ENCODE measurements at regions not wholly inside any gene's neighbourhood (a gene's known extent, or its start where the extent isn't known, plus 50 kb on each side); places are given as distances from the start of the nearest gene placed in this dataset.

DNA sequence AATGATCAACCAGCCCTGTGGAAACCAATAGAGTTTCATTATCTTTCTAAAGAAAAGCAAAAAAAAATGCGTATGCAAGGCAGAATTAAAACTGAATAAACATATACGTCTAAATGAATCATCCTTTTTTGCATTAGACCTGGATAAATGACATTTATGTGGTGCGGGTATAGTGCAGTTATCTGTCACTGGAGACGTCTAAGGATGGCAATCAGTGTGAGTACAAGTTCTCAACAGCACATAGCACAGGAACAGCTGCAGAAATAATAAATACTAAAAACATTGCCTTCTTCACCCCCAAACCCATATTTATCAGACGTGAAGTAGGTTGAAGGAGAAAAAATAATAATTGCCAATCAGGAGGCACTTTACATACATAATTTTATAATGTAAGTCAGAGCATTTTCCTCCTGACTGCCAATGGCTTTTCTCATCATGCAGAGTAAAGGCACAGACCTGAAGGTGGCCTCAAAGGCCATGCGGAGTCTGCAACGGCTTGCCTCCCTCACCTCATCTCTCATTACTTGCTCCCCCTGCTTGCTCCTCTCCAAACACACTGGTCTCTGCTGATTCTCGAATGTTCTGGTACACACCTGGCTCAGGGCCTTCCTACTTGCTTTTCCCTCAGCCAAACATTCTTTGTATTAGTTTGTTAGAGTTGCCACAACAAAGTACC lies 574.7 kb upstream of the PLXNA2 start:
- no peak for DNase-seq (ENCODE audit: low spot score)
- no peak overlapping the region for H3K4me2 ChIP-seq
- no peak overlapping the region for H3K27ac ChIP-seq (ENCODE audit: low read depth)
- Mint-ChIP-seq H3K9me3 (no peaks in the 10 kb centered on the region), H3K27ac (no peak overlapping the region), H3K27me3 (ENCODE audit: insufficient read depth, low read depth, poor library complexity) (peaks cover 1% of the 10 kb centered on the region), H3K36me3 (ENCODE audit: low read depth) (no peaks in the 10 kb centered on the region), H3K4me3 (no peak overlapping the region), H3K4me1 (no peaks in the 10 kb centered on the region)
- TF ChIP-seq, protein P1, sequence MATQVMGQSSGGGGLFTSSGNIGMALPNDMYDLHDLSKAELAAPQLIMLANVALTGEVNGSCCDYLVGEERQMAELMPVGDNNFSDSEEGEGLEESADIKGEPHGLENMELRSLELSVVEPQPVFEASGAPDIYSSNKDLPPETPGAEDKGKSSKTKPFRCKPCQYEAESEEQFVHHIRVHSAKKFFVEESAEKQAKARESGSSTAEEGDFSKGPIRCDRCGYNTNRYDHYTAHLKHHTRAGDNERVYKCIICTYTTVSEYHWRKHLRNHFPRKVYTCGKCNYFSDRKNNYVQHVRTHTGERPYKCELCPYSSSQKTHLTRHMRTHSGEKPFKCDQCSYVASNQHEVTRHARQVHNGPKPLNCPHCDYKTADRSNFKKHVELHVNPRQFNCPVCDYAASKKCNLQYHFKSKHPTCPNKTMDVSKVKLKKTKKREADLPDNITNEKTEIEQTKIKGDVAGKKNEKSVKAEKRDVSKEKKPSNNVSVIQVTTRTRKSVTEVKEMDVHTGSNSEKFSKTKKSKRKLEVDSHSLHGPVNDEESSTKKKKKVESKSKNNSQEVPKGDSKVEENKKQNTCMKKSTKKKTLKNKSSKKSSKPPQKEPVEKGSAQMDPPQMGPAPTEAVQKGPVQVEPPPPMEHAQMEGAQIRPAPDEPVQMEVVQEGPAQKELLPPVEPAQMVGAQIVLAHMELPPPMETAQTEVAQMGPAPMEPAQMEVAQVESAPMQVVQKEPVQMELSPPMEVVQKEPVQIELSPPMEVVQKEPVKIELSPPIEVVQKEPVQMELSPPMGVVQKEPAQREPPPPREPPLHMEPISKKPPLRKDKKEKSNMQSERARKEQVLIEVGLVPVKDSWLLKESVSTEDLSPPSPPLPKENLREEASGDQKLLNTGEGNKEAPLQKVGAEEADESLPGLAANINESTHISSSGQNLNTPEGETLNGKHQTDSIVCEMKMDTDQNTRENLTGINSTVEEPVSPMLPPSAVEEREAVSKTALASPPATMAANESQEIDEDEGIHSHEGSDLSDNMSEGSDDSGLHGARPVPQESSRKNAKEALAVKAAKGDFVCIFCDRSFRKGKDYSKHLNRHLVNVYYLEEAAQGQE (IDR thresholded peaks at IDR 0.05; ENCODE audit: unreplicated experiment), result no peak
- TF ChIP-seq JUNB (IDR thresholded peaks at IDR 0.05; ENCODE audit: unreplicated experiment) (no peak), CTCF (conservative IDR thresholded peaks at IDR 0.05; ENCODE audit: low read depth in 2 of 2) (peak in 1 of 2 experiments; percentile 7; a peak in 1 of 4 replicates), ZNF331 (CRISPR knock-in tag; IDR thresholded peaks at IDR 0.05; ENCODE audit: low read depth) (no peak)
- H3K79me2 ChIP-seq (replicated peaks; ENCODE audit: insufficient read depth), result no peaks in the 10 kb centered on the region
- peak overlapping the region; percentile 86; the same call in 1 of the 2 replicates for H2AFZ ChIP-seq
- no peaks in the 10 kb centered on the region for H3K36me3 ChIP-seq (ENCODE audit: insufficient read depth)
- ATAC-seq, result no peak
- H3K4me1 ChIP-seq (ENCODE audit: insufficient read depth), result no peaks in the 10 kb centered on the region
- H3K4me3 ChIP-seq, result no peak overlapping the region
- H3F3A ChIP-seq (replicated peaks; ENCODE audit: low read depth), result no peaks in the 10 kb centered on the region
- H3K27me3 ChIP-seq (ENCODE audit: insufficient read depth), result no peaks in the 10 kb centered on the region
- H4K20me1 ChIP-seq (replicated peaks; ENCODE audit: insufficient read depth), result no peaks in the 10 kb centered on the region
- H3K9me2 ChIP-seq (ENCODE audit: insufficient read depth), result peaks cover 12% of the 10 kb centered on the region

DNA sequence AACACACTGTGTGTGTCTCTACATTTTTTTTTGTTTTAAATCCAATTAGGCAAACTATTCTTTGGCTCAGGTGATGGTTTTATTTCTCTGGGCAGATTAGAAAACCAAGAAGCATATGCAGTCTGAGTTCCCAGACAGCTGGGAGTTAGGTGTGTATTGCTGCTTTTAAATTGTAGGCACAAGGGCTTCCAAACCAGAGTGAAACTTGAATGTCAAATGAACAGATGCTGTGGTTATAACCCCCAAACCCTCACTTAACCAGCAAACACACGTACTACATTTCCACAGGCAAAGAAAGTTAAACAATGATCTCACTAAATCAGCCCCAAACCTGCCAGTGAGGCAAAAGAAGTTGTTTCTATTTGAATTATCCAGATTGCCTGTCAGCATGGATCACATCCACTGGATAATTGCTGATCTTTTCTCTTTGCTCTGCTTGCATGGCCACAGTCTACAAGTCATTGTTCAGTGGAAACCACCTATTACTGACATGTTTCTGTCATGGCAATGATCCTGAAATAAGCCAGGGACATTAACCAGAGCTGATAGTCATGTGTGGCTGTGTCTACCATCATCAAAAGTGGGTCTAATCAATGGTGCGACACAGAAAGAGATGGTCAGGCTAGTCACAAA lies 576.5 kb upstream of the PLXNA2 start:
- Mint-ChIP-seq H3K27me3 (ENCODE audit: insufficient read depth, low read depth, poor library complexity) (peaks cover 1% of the 10 kb centered on the region), H3K9me3 (no peaks in the 10 kb centered on the region), H3K4me3 (no peak overlapping the region), H3K27ac (no peak overlapping the region), H3K4me1 (no peaks in the 10 kb centered on the region; the same call in 2 of the 3 replicates), H3K36me3 (ENCODE audit: low read depth) (no peaks in the 10 kb centered on the region)
- Histone ChIP-seq H3K4me3 (no peak overlapping the region), H3K36me3 (ENCODE audit: insufficient read depth) (no peaks in the 10 kb centered on the region), H3K27me3 (ENCODE audit: insufficient read depth) (no peaks in the 10 kb centered on the region), H3K4me2 (no peak overlapping the region), H3K79me2 (replicated peaks; ENCODE audit: insufficient read depth) (no peaks in the 10 kb centered on the region), H3K27ac (ENCODE audit: low read depth) (no peak overlapping the region), H4K20me1 (replicated peaks; ENCODE audit: insufficient read depth) (no peaks in the 10 kb centered on the region), H3K9me2 (ENCODE audit: insufficient read depth) (peaks cover 12% of the 10 kb centered on the region), H2AFZ (peak overlapping the region; percentile 14; the same call in 1 of the 2 replicates), H3F3A (replicated peaks; ENCODE audit: low read depth) (no peaks in the 10 kb centered on the region), H3K4me1 (ENCODE audit: insufficient read depth) (no peaks in the 10 kb centered on the region)
- DNase-seq (ENCODE audit: low spot score), result no peak
- TF ChIP-seq, protein P2, sequence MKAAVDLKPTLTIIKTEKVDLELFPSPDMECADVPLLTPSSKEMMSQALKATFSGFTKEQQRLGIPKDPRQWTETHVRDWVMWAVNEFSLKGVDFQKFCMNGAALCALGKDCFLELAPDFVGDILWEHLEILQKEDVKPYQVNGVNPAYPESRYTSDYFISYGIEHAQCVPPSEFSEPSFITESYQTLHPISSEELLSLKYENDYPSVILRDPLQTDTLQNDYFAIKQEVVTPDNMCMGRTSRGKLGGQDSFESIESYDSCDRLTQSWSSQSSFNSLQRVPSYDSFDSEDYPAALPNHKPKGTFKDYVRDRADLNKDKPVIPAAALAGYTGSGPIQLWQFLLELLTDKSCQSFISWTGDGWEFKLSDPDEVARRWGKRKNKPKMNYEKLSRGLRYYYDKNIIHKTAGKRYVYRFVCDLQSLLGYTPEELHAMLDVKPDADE (IDR thresholded peaks at IDR 0.05), result no peak
- no peak for TF ChIP-seq STAT1 (IDR thresholded peaks at IDR 0.05; ENCODE audit: unreplicated experiment)
- TF ChIP-seq EZH2phosphoT487 (IDR thresholded peaks at IDR 0.05; ENCODE audit: unreplicated experiment), result no peak
- no peak for ATAC-seq

All from GM23338 (cell line).